Natural killer cell (primary cell): ENCODE measurements at regions not wholly inside any gene's neighbourhood (a gene's known extent, or its start where the extent isn't known, plus 50 kb on each side); places are given as distances from the start of the nearest gene placed in this dataset.

Source experiments
- ATAC-seq, 3 donors: fragments of 150-1000 bp in 2 of 3; fragments of 200-7000 bp in 1 of 3; cut with Tn5 transposase; 1 replicate in 1 of 3; 2 replicates in 2 of 3; pipeline ENCODE4 v1.10.0; 2021; ENCODE audit warnings: mild to moderate bottlenecking in 2 of 3, moderate library complexity in 2 of 3
- DNase-seq, 2 donors: peaks; one replicate each; pipeline versions ENCODE4 v3.0.0 to v3.0.0-alpha.2; 2013 to 2021; ENCODE audit warnings: mixed read lengths in 1 of 2
- H3K27ac ChIP-seq: one replicate; pipeline ENCODE4 v1.5.1; 2013; ENCODE audit warnings: mild to moderate bottlenecking, low read length
- H3K27me3 ChIP-seq: one replicate; pipeline ENCODE4 v1.6.1; 2013; ENCODE audit warnings: low read length; ENCODE audit not compliant: control insufficient read depth, insufficient read depth
- H3K36me3 ChIP-seq: one replicate; pipeline ENCODE4 v1.6.1; 2013; ENCODE audit warnings: low read length; ENCODE audit not compliant: control insufficient read depth, insufficient read depth
- H3K4me1 ChIP-seq: one replicate; pipeline ENCODE4 v1.6.1; 2013; ENCODE audit warnings: low read length; ENCODE audit not compliant: control insufficient read depth, insufficient read depth
- H3K4me3 ChIP-seq: one replicate; pipeline ENCODE4 v1.5.1; 2013; ENCODE audit warnings: low read length
- H3K9me3 ChIP-seq: one replicate; pipeline ENCODE4 v1.6.1; 2013; ENCODE audit warnings: low read length; ENCODE audit not compliant: control insufficient read depth, insufficient read depth
- H3K27ac Mint-ChIP-seq, 2 donors: one replicate each; pipeline ENCODE4 v1.8.0; 2022; ENCODE audit warnings: mild to moderate bottlenecking in 2 of 2, mixed read lengths in 2 of 2, moderate library complexity in 1 of 2
- H3K27me3 Mint-ChIP-seq, 2 donors: one replicate each; pipeline ENCODE4 v1.8.0; 2022; ENCODE audit warnings: low read depth in 2 of 2, mixed read lengths in 2 of 2
- H3K36me3 Mint-ChIP-seq: one replicate; pipeline ENCODE4 v1.8.0; 2022; ENCODE audit warnings: mixed read lengths
- H3K4me1 Mint-ChIP-seq, 2 donors: one replicate each; pipeline ENCODE4 v1.8.0; 2022; ENCODE audit warnings: mixed read lengths in 2 of 2
- H3K4me3 Mint-ChIP-seq: one replicate; pipeline ENCODE4 v1.8.0; 2022; ENCODE audit warnings: mild to moderate bottlenecking, moderate library complexity, mixed read lengths
- H3K9me3 Mint-ChIP-seq, 2 donors: one replicate each; pipeline ENCODE4 v1.8.0; 2022; ENCODE audit warnings: mixed read lengths in 2 of 2
- CTCF ChIP-seq: fragments of 200-600 bp; IDR thresholded peaks from one replicate; pipeline ENCODE4 v1.8.0; 2022; ENCODE audit warnings: antibody characterized with exemption
- WGBS: methylation state at CpG from one replicate; pipeline ENCODE4 v1.1.7; 2013; ENCODE audit warnings: missing lambda C conversion rate; ENCODE audit not compliant: insufficient coverage; 5-methylcytosine and 5-hydroxymethylcytosine counted together
- intact Hi-C: fragments of 100-400 bp; cut with micrococcal nuclease; formaldehyde crosslinking; loops from one replicate; pipeline ENCODE4 v1.14.2; 2022

- intact Hi-C loops: no loop called here
- WGBS: 78% methylated on average over 9 of the region's 9 CpGs
- no peaks in the 10 kb centered on the region for H3K27me3 ChIP-seq
- no peak overlapping the region for H3K27ac Mint-ChIP-seq
- no peak for TF ChIP-seq CTCF
- no peak for DNase-seq
- H3K4me1 ChIP-seq: no peaks in the 10 kb centered on the region
- H3K9me3 ChIP-seq: no peaks in the 10 kb centered on the region
- no peaks in the 10 kb centered on the region for H3K4me1 Mint-ChIP-seq
- no peaks in the 10 kb centered on the region for H3K36me3 Mint-ChIP-seq
- no peaks in the 10 kb centered on the region for H3K36me3 ChIP-seq
- H3K9me3 Mint-ChIP-seq: no peaks in the 10 kb centered on the region
- H3K27ac ChIP-seq: no peak overlapping the region
- ATAC-seq: no peak
- H3K4me3 ChIP-seq: no peak overlapping the region
- no peaks in the 10 kb centered on the region for H3K27me3 Mint-ChIP-seq
- H3K4me3 Mint-ChIP-seq: no peak overlapping the region
These were observed 210.2 kb upstream of the NPY start for GRCh38 chr7:24073651-24074420.

GRCh38 chr7:24075426-24075810 lies 208.6 kb upstream of the NPY start:
- Histone ChIP-seq H3K4me1 (no peaks in the 10 kb centered on the region), H3K4me3 (no peak overlapping the region), H3K9me3 (no peaks in the 10 kb centered on the region), H3K36me3 (no peaks in the 10 kb centered on the region), H3K27ac (no peak overlapping the region), H3K27me3 (no peaks in the 10 kb centered on the region)
- intact Hi-C loops: no loop called here
- no peak for TF ChIP-seq CTCF
- Mint-ChIP-seq H3K36me3 (no peaks in the 10 kb centered on the region), H3K4me3 (no peak overlapping the region), H3K9me3 (no peaks in the 10 kb centered on the region), H3K27me3 (no peaks in the 10 kb centered on the region), H3K4me1 (no peaks in the 10 kb centered on the region), H3K27ac (no peak overlapping the region)
- ATAC-seq (no peak), DNase-seq (no peak)
- WGBS: no CpG with 5 or more reads among the region's 1 CpG

GRCh38 chr7:24082826-24083225 lies 201.2 kb upstream of the NPY start:
- H3K4me3 Mint-ChIP-seq: no peak overlapping the region
- no peak for DNase-seq
- no peak overlapping the region for H3K27ac Mint-ChIP-seq
- H3K9me3 Mint-ChIP-seq: peaks cover 3 to 7% of the 10 kb centered on the region in 2 donors
- TF ChIP-seq CTCF: no peak
- peaks cover 7% of the 10 kb centered on the region for H3K9me3 ChIP-seq
- no peaks in the 10 kb centered on the region for H3K27me3 ChIP-seq
- no peak for ATAC-seq
- no peaks in the 10 kb centered on the region for H3K27me3 Mint-ChIP-seq
- 65% methylated on average over 2 of the region's 2 CpGs for WGBS
- H3K4me1 ChIP-seq: no peaks in the 10 kb centered on the region
- H3K4me1 Mint-ChIP-seq: no peaks in the 10 kb centered on the region
- no peak overlapping the region for H3K4me3 ChIP-seq
- intact Hi-C loops: no loop called here
- no peaks in the 10 kb centered on the region for H3K36me3 ChIP-seq
- no peaks in the 10 kb centered on the region for H3K36me3 Mint-ChIP-seq
- no peak overlapping the region for H3K27ac ChIP-seq

- no peaks in the 10 kb centered on the region for H3K27me3 ChIP-seq
- no peaks in the 10 kb centered on the region for H3K36me3 ChIP-seq
- H3K4me1 Mint-ChIP-seq: no peaks in the 10 kb centered on the region
- no peak for DNase-seq
- intact Hi-C loops: no loop called here
- no peak overlapping the region for H3K27ac Mint-ChIP-seq
- no peaks in the 10 kb centered on the region for H3K4me1 ChIP-seq
- H3K4me3 ChIP-seq: no peak overlapping the region
- H3K9me3 ChIP-seq: peaks cover 7% of the 10 kb centered on the region
- ATAC-seq: no peak
- peaks cover 0 to 3% of the 10 kb centered on the region in 2 donors for H3K27me3 Mint-ChIP-seq
- no peak for TF ChIP-seq CTCF
- no peak overlapping the region for H3K27ac ChIP-seq
- no peak overlapping the region for H3K4me3 Mint-ChIP-seq
- peaks cover 7 to 8% of the 10 kb centered on the region in 2 donors for H3K9me3 Mint-ChIP-seq
- peaks cover 7% of the 10 kb centered on the region for H3K36me3 Mint-ChIP-seq
These were observed 181.0 kb upstream of the NPY start for GRCh38 chr7:24102988-24103387.
